A673 (cell line): ENCODE measurements at regions not wholly inside any gene's neighbourhood (a gene's known extent, or its start where the extent isn't known, plus 50 kb on each side); places are given as distances from the start of the nearest gene placed in this dataset.

Experiments used
- BruUV-seq: library from RNA; stranded (reverse); fragments of 400-500 nt; replicated peaks from 2 replicates; lab custom pipeline; 2021; lab: Mats Ljungman, UMichigan
- CTCF ChIA-PET: fragments of 300-600 bp; sonication (Branson Sonifier 250); formaldehyde crosslinking; loops from one replicate; lab custom pipeline; 2022; ENCODE audit warnings: antibody characterized with exemption; lab: Charles Lee
- POLR2A ChIA-PET: fragments of 300-600 bp; sonication (Branson Sonifier 250); formaldehyde crosslinking; loops from one replicate; lab custom pipeline; 2022; ENCODE audit warnings: antibody characterized with exemption; ENCODE audit not compliant: low non-redundant PET; lab: Charles Lee
- DNase-seq: peaks from one replicate; pipeline ENCODE4 v3.0.0-alpha.2; 2015; ENCODE audit warnings: low spot score
- H3K27ac ChIP-seq: fragments of 200-600 bp; sonication (generic); 2 replicates; pipeline ENCODE4 v1.5.1; 2016; ENCODE audit warnings: mixed run types, low read depth, mild to moderate bottlenecking, mixed read lengths, antibody characterized with exemption, low read length; ENCODE audit not compliant: poor library complexity, severe bottlenecking
- H3K27me3 ChIP-seq: fragments of 200-600 bp; sonication (generic); replicated peaks from 2 replicates; pipeline ENCODE4 v1.6.1; 2017; ENCODE audit warnings: mixed run types, low read depth, mild to moderate bottlenecking, mixed read lengths, antibody characterized with exemption, low read length; ENCODE audit not compliant: insufficient read depth, poor library complexity
- H3K36me3 ChIP-seq: fragments of 200-600 bp; sonication (generic); 2 replicates; pipeline ENCODE4 v1.6.1; 2016; ENCODE audit warnings: mixed run types, mild to moderate bottlenecking, mixed read lengths, antibody characterized with exemption, low read length; ENCODE audit not compliant: insufficient read depth, poor library complexity, severe bottlenecking
- H3K4me1 ChIP-seq: fragments of 200-600 bp; sonication (generic); 2 replicates; pipeline ENCODE4 v1.6.1; 2017; ENCODE audit warnings: mixed run types, mild to moderate bottlenecking, mixed read lengths, antibody characterized with exemption, low read length; ENCODE audit not compliant: insufficient read depth, poor library complexity, severe bottlenecking
- H3K4me3 ChIP-seq: fragments of 200-600 bp; sonication (generic); 2 replicates; pipeline ENCODE4 v1.5.1; 2016; ENCODE audit warnings: low read depth, mixed run types, mild to moderate bottlenecking, mixed read lengths, low read length; ENCODE audit not compliant: poor library complexity, severe bottlenecking
- H3K9me3 ChIP-seq: fragments of 200-600 bp; sonication (generic); 2 replicates; pipeline ENCODE4 v1.6.1; 2016; ENCODE audit warnings: mixed run types, low read depth, mild to moderate bottlenecking, mixed read lengths, antibody characterized with exemption, low read length; ENCODE audit not compliant: poor library complexity, severe bottlenecking
- CTCF ChIP-seq: fragments of 300-800, 200-600 bp; sonication (generic); conservative IDR thresholded peaks from 2 replicates; pipeline ENCODE4 v1.5.1; 2017; ENCODE audit warnings: low read depth, mild to moderate bottlenecking, antibody characterized with exemption, low read length, moderate library complexity, mixed read lengths
- EZH2 ChIP-seq: fragments of 200-600 bp; sonication (generic); IDR thresholded peaks from 2 replicates; pipeline ENCODE4 v1.6.1; 2017; ENCODE audit warnings: borderline replicate concordance, low read depth, mild to moderate bottlenecking, mixed read lengths, antibody characterized with exemption, low read length; ENCODE audit not compliant: poor library complexity, severe bottlenecking
- intact Hi-C: fragments of 100-400 bp; cut with micrococcal nuclease; formaldehyde crosslinking; loops from one replicate; pipeline ENCODE4 v1.10.0; 2022; ENCODE audit not compliant: unreplicated experiment

- ChIA-PET POLR2A (no interaction called here), CTCF (no interaction called here)
- no peaks in the 10 kb centered on the region for H3K9me3 ChIP-seq
Observed at GRCh38 chr3:30966896-30967295, 72.4 kb upstream of the GADL1 start.

GRCh38 chr3:30970183-30970582, 75.7 kb upstream of the GADL1 start:
- POLR2A ChIA-PET: no interaction called here
- no TSS peak for BruUV-seq
- Histone ChIP-seq H3K4me1 (no peaks in the 10 kb centered on the region), H3K27me3 (no peaks in the 10 kb centered on the region), H3K36me3 (no peaks in the 10 kb centered on the region), H3K9me3 (no peaks in the 10 kb centered on the region), H3K27ac (no peak overlapping the region), H3K4me3 (no peak overlapping the region)
- DNase-seq: peak; percentile 7
- TF ChIP-seq CTCF: peak; percentile 26; the same call in 1 of the 2 replicates
- TF ChIP-seq EZH2: no peak
- intact Hi-C loops: no loop called here
- CTCF ChIA-PET: no interaction called here

More at GRCh38 chr3:30966896-30967295, 72.4 kb upstream of the GADL1 start:
- TF ChIP-seq EZH2 (no peak), CTCF (no peak)
- intact Hi-C loops: no loop called here
- H3K36me3 ChIP-seq: no peaks in the 10 kb centered on the region
- no peak overlapping the region for H3K27ac ChIP-seq
- no peak overlapping the region for H3K4me3 ChIP-seq
- no peak for DNase-seq
- no peaks in the 10 kb centered on the region for H3K4me1 ChIP-seq
- no peaks in the 10 kb centered on the region for H3K27me3 ChIP-seq
- no TSS peak for BruUV-seq

GRCh38 chr3:30972449-30972848, 78.0 kb upstream of the GADL1 start:
- H3K27ac ChIP-seq: no peak overlapping the region
- no peaks in the 10 kb centered on the region for H3K4me1 ChIP-seq
- H3K36me3 ChIP-seq: no peaks in the 10 kb centered on the region
- CTCF ChIA-PET: no interaction called here
- no peak for DNase-seq
- intact Hi-C loops: no loop called here
- POLR2A ChIA-PET: no interaction called here
- no TSS peak for BruUV-seq
- no peaks in the 10 kb centered on the region for H3K9me3 ChIP-seq
- TF ChIP-seq CTCF (no peak), EZH2 (no peak)
- no peak overlapping the region for H3K4me3 ChIP-seq
- no peaks in the 10 kb centered on the region for H3K27me3 ChIP-seq
